ENCODE measurements at regions not wholly inside any gene's neighbourhood (a gene's known extent, or its start where the extent isn't known, plus 50 kb on each side); places are given as distances from the start of the nearest gene placed in this dataset.
A peak's percentile ranks its signal among the peaks of the same experiment; 100 is the strongest.

DNA sequence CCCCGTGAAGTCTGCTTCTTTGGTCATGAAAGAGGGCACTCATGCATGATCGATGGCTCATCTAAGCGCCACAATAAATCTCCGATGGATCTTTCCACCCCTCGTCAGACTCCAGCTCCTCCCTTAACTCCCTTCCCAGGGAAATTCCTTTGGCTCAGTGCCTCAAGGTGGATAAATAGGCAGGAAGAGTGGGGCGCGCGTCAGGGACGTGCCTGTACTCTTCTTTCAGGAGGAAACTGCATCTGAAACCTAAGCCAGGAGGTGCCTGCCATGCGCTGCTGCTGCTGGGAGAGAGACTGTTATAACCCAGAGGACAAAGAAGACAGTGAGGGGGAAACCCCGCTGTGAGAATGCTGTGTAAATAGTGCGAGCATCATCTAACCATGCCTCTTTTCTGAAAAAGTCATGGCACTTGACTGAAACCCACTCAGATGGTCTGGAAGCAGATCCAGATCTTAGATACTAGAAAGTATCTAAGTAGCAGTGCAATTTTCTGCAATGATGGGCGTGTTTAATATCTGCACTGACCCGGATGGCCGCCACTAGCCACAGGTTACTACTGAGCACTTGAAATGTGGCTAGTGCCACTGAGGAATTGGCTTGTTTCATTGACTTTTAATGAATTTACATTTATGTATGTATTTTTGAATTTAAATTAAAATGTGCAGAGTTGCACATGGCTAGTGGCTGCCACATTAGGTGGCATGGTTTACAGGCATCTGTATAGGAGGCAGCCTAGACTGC, 120.3 kb upstream of the BASP1 start:
- Mint-ChIP-seq H3K27me3 (ENCODE audit: insufficient read depth) (peaks cover 9% of the 10 kb centered on the region), H3K4me1 (peaks cover 6% of the 10 kb centered on the region), H3K36me3 (ENCODE audit: low read depth) (peaks cover 4% of the 10 kb centered on the region), H3K4me3 (no peak overlapping the region), H3K9me3 (peaks cover 25% of the 10 kb centered on the region), H3K27ac (no peak overlapping the region)
- peaks cover 23% of the 10 kb centered on the region for H3K9me3 ChIP-seq (ENCODE audit: control insufficient read depth, low read length)
- no peaks in the 10 kb centered on the region for H3K4me1 ChIP-seq (ENCODE audit: control insufficient read depth, insufficient read depth, low read length)
- H3K4me3 ChIP-seq (ENCODE audit: low read length) = no peak overlapping the region
- no peak overlapping the region for H3K9ac ChIP-seq (ENCODE audit: extremely low read depth, low read length, poor library complexity, severe bottlenecking)
- H3K27me3 ChIP-seq (ENCODE audit: control insufficient read depth, insufficient read depth, low read length, poor library complexity, severe bottlenecking) = no peaks in the 10 kb centered on the region
- 63 to 83% methylated on average over 10 to 15 of the region's 15 CpGs for WGBS, 2 experiments (ENCODE audit: insufficient coverage in 1 of 2, insufficient read length in 1 of 2)
- H3K36me3 ChIP-seq (ENCODE audit: control insufficient read depth, insufficient read depth, low read length) = no peaks in the 10 kb centered on the region
- peak; percentile 60 for DNase-seq
- TF ChIP-seq, protein P1, sequence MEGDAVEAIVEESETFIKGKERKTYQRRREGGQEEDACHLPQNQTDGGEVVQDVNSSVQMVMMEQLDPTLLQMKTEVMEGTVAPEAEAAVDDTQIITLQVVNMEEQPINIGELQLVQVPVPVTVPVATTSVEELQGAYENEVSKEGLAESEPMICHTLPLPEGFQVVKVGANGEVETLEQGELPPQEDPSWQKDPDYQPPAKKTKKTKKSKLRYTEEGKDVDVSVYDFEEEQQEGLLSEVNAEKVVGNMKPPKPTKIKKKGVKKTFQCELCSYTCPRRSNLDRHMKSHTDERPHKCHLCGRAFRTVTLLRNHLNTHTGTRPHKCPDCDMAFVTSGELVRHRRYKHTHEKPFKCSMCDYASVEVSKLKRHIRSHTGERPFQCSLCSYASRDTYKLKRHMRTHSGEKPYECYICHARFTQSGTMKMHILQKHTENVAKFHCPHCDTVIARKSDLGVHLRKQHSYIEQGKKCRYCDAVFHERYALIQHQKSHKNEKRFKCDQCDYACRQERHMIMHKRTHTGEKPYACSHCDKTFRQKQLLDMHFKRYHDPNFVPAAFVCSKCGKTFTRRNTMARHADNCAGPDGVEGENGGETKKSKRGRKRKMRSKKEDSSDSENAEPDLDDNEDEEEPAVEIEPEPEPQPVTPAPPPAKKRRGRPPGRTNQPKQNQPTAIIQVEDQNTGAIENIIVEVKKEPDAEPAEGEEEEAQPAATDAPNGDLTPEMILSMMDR (conservative IDR thresholded peaks at IDR 0.05) = no peak
- peak overlapping the region; percentile 7 for H3K27ac ChIP-seq (ENCODE audit: low read depth, low read length)

- no peak overlapping the region for H3K27ac Mint-ChIP-seq
- peaks cover 11% of the 10 kb centered on the region for H3K27me3 Mint-ChIP-seq (ENCODE audit: insufficient read depth)
- no peaks in the 10 kb centered on the region for H3K36me3 ChIP-seq (ENCODE audit: control insufficient read depth, insufficient read depth, low read length)
- no peaks in the 10 kb centered on the region for H3K27me3 ChIP-seq (ENCODE audit: control insufficient read depth, insufficient read depth, low read length, poor library complexity, severe bottlenecking)
- no peaks in the 10 kb centered on the region for H3K4me1 ChIP-seq (ENCODE audit: control insufficient read depth, insufficient read depth, low read length)
- peaks cover 38% of the 10 kb centered on the region for H3K9me3 ChIP-seq (ENCODE audit: control insufficient read depth, low read length)
- TF ChIP-seq, protein P1 (conservative IDR thresholded peaks at IDR 0.05) = no peak
- H3K9me3 Mint-ChIP-seq = peaks cover 34% of the 10 kb centered on the region
- H3K36me3 Mint-ChIP-seq (ENCODE audit: low read depth) = peaks cover 6% of the 10 kb centered on the region
- DNase-seq = no peak
- H3K9ac ChIP-seq (ENCODE audit: extremely low read depth, low read length, poor library complexity, severe bottlenecking) = no peak overlapping the region
- H3K4me1 Mint-ChIP-seq = peaks cover 10% of the 10 kb centered on the region
- no peak overlapping the region for H3K27ac ChIP-seq (ENCODE audit: low read depth, low read length)
- WGBS, 2 experiments (ENCODE audit: insufficient coverage in 1 of 2, insufficient read length in 1 of 2) = 95 to 96% methylated on average over 8 of the region's 8 CpGs
- H3K4me3 Mint-ChIP-seq = no peak overlapping the region
- peak overlapping the region; percentile 77 for H3K4me3 ChIP-seq (ENCODE audit: low read length)
Measured at GRCh38 chr5:17099946-17100345, 117.5 kb upstream of the BASP1 start.

DNA sequence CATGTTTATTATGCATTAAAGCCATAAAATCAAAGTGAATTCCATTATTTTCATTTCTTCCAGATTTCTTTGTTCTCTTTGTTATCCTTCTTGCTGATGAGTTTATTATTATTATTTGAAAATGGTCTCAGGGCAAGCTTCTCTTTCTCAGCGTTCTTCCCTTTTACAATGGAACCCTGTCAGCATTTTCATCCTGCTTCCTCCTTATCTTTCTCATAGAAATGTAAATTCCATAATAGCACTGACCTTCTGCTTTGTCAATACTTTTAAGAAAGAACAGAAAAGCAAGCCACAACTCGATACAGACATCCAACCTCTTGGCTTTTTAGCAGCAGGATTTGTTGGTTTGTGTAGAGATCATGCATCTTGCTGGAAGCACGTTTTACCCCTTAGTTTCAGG, 114.0 kb upstream of the BASP1 start:
- Histone ChIP-seq H3K9ac (ENCODE audit: extremely low read depth, low read length, poor library complexity, severe bottlenecking) (no peak overlapping the region), H3K9me3 (ENCODE audit: control insufficient read depth, low read length) (peaks cover 38% of the 10 kb centered on the region), H3K27me3 (ENCODE audit: control insufficient read depth, insufficient read depth, low read length, poor library complexity, severe bottlenecking) (no peaks in the 10 kb centered on the region), H3K27ac (ENCODE audit: low read depth, low read length) (no peak overlapping the region), H3K36me3 (ENCODE audit: control insufficient read depth, insufficient read depth, low read length) (no peaks in the 10 kb centered on the region), H3K4me3 (ENCODE audit: low read length) (no peak overlapping the region), H3K4me1 (ENCODE audit: control insufficient read depth, insufficient read depth, low read length) (no peaks in the 10 kb centered on the region)
- TF ChIP-seq, protein P1 (conservative IDR thresholded peaks at IDR 0.05) = no peak
- H3K27ac Mint-ChIP-seq = no peak overlapping the region
- peaks cover 31% of the 10 kb centered on the region for H3K9me3 Mint-ChIP-seq
- H3K27me3 Mint-ChIP-seq (ENCODE audit: insufficient read depth) = peaks cover 5% of the 10 kb centered on the region
- peaks cover 6% of the 10 kb centered on the region for H3K36me3 Mint-ChIP-seq (ENCODE audit: low read depth)
- H3K4me3 Mint-ChIP-seq = no peak overlapping the region
- 72% methylated on average over 3 of the region's 3 CpGs; no CpG with 5 or more reads in 1 of the 2 experiments for WGBS, 2 experiments (ENCODE audit: insufficient coverage in 1 of 2, insufficient read length in 1 of 2)
- H3K4me1 Mint-ChIP-seq = peaks cover 4% of the 10 kb centered on the region
- DNase-seq = no peak
